ENCODE measurements at regions not wholly inside any gene's neighbourhood (a gene's known extent, or its start where the extent isn't known, plus 50 kb on each side); places are given as distances from the start of the nearest gene placed in this dataset.

DNA sequence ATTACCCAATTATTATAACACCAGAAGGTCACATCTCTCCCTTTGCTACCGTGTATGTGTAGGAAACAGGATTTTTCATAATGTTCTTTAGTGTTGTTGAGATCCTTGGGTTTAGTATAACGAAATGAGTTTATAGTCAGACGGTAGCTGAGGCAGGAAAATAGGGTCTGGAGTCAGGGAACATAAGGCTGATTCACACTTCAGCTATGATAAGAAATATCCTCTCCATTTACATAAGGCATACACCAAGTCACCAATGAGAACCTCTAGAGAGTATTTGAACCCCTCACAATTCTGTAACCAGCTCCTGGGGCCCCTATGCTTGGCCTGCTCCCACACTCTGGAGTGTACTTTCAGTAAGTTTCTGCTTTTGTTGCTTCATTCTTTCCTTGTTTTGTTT is 58.9 kb upstream of the ANKH start:
- TF ChIP-seq POLR2A (IDR thresholded peaks at IDR 0.05; ENCODE audit: low read length) (no peak), GATA1 (IDR thresholded peaks at IDR 0.05; ENCODE audit: low read depth, low read length) (no peak)
